ENCODE measurements at regions not wholly inside any gene's neighbourhood (a gene's known extent, or its start where the extent isn't known, plus 50 kb on each side); places are given as distances from the start of the nearest gene placed in this dataset.
A peak's percentile ranks its signal among the peaks of the same experiment; 100 is the strongest.
"Not testable (repeated sequence)": the region's sequence is repeated elsewhere in the genome, so short reads cannot be mapped to it uniquely, and the experiment has no call there.

DNA sequence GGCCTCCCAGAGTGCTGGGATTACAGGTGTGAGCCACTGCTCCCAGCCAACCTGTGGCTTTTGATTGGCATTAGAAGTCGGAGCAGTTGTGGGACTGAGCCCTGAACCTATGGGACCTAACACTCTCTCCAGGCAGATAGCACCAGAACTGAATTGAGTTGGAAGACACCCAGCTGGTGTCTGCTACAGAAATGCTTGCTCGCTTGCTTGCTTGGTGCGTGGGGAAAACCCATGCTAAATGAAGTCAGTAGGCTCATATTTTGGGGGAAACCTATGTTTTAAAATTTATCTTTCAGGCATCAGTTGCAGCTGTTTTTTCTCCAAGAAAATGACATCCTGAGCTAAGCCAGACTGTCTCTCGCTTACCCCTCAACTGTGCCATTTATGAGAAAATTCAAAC, 158.5 kb upstream of the RFC3 start:
- DNase-seq (ENCODE audit: low read depth): no peak

DNA sequence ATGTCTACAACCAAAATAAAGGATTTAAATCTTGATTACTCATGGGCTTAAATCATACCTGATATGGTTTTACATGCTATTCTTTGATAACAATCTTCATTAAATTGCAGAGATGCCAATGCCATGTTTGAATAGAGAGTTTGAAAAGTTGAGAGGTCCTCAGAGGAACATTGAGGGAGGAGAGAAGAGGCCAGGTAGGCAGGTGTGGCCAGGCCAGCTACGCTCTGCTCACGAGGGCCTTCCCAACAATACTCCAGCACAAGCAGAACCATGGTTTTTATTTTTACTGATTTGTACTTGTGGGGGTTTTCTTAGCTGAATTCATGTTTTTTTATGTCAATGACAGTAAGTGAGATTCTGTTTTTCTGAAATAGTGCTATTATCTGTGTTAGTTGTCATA, 158.1 kb upstream of the RFC3 start:
- no peak for DNase-seq (ENCODE audit: low read depth)

DNA sequence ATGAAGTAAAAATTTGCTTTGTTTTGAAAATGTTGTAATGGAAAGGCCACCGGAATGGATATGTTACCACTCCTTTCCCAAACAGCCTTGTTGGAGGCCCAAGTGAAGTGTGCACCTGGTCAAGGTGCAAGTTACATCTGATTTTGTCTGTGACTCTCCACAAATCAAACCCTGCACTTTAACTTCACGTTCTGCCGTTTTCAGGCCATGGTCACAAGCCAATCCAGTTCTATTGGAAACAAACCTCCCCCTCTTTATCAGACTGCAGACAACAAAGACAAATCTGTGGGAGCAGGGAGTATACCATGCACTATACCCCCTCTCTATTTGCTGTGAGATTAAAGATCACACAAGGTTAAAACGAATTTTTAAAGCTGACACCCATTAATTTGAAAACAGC, 155.6 kb upstream of the RFC3 start:
- DNase-seq (ENCODE audit: low read depth): no peak

DNA sequence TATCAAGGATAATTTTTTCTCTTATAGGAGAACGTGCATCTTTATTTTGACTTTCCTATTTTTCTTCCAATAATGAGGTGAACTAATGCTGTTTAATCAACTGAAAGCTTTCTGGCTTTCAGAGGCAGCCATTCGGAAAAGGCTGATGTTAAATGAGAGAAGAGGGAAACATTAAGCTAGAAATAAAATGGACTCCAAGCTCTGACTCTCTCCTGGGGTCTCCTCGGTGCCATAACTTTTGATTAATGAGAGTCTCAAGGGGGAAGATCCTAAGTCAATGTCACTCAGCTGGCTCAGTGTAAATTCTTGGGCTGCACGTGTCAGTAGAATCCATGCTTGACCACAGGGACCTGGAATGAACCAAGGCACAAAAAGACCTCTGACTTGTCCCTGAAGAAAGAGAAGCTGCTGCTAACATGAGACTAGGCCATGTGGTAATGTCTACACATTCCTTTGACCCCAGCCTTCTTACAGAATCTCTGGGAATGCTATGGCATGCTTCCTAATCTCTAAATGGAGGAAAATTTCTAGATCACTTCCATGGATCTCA, 152.2 kb upstream of the RFC3 start:
- DNase-seq (ENCODE audit: low read depth): no peak

DNA sequence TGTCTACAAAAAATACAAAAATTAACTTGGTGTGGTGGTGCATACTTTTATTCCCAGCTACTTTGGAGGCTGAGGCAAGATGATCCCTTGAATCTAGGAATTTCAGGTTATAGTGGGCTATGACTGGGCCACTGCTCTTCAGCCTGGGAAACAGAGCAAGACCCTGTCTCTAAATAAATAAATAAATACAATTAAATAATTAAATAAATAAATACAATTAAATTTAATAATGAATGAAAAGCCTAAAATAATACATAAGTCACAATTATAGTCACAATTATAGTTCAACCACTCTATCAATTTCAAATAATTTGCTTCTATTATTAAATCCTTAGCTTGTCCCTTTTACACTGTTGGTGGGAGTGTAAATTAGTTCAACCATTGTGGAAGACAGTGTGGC, 146.4 kb upstream of the RFC3 start:
- no peak for DNase-seq (ENCODE audit: low read depth)

DNA sequence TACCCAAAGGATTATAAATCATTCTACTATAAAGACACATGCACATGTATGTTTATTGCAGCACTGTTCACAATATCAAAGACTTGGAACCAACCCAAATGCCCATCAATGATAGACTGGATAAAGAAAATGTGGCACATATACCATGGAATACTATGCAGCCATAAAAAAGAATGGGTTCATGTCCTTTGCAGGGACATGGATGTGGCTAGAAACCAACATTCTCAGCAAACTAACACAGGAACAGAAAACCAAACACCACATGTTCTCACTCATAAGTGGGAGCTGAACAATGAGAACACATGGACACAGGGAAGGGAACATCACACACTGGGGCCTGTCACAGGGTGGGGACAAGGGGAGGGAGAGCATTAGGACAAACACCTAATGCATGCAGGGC, 145.9 kb upstream of the RFC3 start:
- DNase-seq (ENCODE audit: low read depth): not testable (repeated sequence)

DNA sequence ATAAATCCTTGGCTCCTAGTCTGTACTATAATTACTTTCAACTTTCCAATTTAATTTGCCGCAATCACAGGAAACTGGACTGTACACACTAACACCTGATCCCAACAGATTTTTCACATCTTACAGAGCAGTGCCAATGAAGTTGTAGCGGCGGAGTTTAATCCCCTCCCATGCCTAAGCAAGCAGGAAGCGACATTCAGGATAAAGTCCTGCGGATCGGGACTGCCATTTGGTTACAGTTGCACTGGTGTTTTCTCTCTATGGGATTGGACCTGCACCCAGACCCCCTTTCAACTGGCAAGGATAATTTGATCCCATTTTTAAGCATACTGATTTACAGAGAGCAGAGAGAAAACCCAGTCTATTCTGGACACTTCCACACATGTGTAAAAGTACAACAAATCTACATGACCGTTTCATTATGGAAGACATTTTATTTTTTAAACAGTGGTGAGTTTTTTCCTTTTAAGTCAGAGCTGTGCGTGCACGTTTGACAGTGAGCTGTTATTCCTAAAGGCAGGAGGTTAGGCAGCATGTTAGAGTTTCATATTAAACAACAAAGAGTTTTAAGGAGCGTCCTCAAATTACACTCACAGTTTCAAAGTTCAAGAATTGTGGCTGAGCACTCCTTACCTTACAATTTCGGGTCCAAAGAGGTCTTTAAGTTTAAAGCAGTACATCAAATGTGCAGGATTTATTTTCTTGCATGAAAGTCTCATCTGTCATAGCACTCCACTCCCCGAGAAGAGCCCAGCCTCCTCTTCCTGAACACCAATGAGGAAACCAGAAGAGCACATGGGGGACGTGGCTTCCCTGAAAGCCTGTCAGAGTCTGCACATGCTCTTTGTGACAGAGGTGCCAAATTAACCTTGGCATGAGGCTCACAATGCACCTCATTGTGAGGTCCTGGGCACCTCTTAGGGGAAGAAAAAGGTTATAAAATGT, 141.6 kb upstream of the RFC3 start:
- peak; percentile 28 for DNase-seq (ENCODE audit: low read depth)

DNA sequence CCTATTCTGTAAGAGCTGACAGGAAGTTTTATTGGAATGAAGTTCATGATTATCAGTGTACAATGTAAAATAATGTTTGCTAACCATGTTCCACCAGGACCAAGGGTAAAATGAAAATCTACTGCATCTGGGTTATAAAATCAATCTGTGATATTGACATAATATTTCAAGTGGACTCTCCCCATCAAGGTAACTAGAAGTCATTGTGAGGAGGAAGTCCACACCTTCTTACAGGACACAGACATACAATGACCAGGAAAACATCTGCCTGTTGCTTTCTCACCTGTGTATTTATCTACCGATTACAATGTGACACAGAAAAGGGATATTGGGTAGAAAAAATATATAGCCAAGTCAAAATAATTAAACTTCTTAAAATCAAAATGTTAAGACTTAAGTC, 140.7 kb upstream of the RFC3 start:
- no peak for DNase-seq (ENCODE audit: low read depth)

DNA sequence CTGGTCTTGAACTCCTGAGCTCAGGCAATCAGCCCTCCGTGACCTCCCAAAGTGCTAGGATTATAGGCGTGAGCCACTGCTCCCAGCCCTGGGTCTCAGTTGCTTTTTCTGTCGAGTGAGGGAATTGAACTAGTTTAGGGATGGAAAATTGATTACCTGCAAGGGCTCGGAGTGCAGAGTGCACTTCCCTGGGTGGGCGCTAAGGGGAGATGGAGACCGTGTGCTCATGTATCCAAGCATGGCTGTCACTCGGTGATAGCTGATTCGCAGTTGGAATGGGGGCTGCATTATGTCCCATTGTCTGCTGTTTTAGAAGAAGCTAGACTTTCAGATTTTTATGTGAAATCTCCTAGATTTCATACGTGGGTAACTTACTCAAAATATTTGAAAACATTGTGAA, 139.9 kb upstream of the RFC3 start:
- DNase-seq (ENCODE audit: low read depth): no peak

DNA sequence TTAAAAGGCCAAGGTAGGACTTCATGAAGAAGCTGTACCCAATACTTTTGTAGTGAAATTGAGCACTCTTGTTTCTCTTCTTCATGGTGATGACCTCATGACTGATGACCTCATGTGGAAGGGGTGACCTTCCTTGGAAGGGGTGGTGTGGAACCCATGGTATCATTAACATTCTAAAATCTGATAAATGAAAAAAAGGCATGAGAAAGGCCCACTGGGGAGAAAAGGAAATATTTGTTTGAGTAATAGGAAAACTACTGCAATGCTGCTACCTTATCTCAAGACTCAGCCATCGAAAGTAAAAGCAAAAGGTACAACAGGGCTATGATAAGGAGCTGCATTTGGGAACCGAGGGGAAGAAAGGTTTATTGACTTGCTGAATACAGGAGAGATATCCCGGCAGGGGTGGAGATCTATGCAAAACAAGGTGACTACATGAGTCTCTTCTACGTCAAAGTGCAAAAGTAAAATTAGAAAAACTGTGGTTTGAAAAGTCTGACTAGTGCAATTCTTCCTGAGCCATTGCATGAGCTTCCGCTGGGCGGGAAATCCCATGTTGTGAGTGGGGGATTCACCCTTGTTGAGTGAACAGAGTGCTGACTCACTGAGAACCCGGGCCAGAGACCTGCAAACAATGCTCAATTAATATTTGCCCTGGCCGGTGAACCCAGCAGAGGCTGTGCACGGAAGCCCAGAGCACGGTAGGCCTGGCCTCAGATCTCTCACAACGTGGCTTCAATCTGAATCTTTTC, 138.9 kb upstream of the RFC3 start:
- no peak for DNase-seq (ENCODE audit: low read depth)

DNA sequence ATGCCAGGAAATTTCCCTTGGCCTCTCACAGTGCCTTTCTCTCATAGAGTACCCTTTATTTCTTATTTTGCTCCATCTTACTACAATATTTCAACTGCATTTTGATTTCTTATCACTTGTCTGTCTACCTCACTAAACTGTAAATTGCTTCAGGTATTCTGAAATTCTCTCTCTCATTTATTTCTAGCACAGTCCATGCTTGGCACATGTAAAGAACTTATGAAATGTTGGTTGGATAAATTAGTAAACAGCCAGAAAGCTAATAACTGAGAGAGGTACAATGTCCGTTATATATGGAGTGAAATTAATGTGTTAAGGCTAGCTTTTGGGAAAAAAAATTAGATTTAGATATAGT, 138.3 kb upstream of the RFC3 start:
- no peak for DNase-seq (ENCODE audit: low read depth)

DNA sequence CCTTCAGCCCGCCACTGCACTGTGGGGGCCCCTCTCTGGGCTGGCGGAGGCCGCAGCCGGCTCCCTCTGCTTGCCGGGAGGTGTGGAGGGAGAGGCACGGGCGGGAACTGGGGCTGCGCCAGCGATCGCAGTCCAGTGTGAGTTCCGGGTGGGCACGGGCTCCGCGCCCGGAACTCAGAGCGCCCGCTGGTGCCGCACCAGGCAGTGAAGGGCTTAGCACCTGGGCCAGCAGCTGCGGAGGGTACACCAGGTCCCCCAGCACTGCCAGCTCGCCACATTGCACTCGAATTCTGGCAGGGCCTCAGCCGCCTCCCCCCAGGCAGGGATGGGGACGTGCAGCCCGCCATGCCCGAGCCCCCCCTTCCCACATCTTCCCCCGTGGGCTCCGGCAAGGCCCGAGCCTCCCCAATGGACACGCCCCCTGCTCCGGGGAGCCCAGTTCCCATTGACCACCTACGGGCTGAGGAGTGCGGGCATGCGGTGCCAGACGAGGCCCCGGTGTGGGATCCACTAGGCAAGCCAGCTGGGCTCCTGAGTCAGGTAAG, 135.9 kb upstream of the RFC3 start:
- DNase-seq (ENCODE audit: low read depth): no peak

DNA sequence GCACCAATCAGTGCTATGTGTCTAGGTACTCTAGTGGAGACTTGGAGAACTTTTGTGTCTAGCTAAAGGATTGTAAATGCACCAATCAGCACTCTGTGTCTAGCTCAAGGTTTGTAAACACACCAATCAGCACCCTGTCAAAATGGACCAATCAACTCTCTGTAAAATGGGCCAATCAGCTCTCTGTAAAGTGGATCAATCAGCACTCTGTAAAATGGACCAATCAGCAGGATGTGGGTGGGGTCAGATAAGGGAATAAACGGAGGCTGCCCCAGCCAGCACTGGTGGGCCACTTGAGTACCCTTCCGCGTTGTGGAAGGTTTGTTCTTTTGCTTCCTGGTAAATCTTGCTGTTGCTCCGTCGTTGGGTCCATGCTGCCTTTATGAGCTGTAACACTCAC, 135.3 kb upstream of the RFC3 start:
- DNase-seq (ENCODE audit: low read depth): not testable (repeated sequence)

DNA sequence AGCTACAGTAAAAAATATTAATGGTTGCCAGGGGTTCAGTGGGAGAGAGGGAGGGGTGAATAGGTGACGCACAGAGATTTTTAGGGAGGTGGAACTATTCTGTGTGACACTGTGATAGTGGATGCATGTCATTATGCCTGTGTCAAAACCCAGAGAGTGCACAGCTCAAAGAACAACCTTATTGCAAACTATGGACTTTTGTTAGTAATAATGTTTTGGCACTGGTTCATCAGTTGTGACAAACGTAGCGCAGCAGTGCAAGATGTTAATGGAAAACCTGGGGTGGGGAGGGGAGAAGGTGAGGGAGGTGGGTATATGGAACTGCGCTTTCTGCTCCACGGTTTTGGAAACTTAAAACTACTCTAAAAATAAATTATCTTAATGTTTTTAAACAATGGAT, 134.6 kb upstream of the RFC3 start:
- no peak for DNase-seq (ENCODE audit: low read depth)

DNA sequence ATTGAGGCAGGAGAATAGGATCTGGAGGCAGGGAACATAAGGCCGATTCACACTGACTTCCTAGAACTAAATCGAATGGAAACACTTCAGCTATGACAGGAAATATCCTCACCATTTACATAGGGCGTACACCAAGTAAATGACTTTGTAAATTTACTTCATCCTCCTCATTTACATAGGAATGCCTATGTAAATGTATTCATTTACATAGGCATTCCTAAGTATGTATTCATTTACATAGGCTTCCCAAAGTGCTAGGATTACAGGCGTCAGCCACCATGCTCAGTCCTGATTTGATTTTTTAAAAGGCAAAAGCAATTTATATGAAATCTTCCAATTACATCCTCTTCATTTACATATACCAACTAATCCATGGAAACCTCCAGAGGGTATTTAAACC, 133.1 kb upstream of the RFC3 start:
- DNase-seq (ENCODE audit: low read depth): no peak

DNA sequence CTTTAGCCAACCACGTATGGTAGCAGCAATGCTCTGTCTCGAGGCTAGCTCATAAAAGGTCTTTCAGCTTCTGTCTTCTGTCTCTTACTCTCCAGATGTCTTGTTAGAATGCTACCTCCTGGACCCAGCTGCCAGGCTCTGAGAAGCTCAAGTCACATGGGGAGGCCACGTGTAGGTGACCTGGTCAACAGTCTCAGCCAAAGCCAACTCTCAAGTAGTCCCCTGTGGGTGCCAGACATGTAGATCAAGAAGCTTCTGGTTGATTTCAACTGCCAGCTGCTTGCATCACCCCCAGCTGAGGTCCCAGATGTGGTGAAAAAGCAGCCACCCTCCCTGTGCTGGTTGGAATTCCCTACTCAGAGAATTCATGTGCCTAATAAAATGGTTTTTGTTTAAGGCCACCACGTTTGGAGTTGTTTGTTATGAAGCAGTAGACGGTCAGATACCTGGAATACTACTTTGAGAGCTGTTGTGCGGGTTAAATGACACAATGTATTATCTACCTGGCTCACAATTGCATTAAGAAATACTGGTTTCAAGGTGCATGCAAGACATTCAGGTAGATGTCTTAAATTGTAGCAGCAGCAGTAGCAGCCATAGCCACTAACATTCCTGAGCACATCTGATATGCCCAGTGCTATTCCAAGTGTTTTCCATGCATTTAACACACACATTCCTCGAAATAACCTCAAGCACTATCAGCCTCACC, 131.0 kb upstream of the RFC3 start:
- no peak for DNase-seq (ENCODE audit: low read depth)

DNA sequence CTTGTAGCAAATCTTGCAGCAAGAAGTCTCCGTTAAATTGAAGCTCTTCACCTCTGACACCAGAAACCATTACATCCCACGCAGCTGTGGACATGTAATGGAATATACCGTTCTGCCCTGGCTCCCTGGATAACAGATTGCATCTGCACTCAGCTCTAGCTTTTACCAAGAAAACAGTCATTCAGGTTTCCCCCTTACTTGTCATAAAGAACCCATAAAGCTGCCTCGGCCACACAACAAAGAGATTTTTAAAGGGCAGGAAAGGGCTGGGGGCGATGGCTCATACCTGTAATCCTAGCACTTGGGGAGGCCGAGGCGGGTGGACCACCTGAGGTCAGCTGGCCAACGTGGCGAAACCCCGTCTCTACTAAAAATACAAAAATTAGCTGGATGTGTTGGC, 127.6 kb upstream of the RFC3 start:
- DNase-seq (ENCODE audit: low read depth): no peak

DNA sequence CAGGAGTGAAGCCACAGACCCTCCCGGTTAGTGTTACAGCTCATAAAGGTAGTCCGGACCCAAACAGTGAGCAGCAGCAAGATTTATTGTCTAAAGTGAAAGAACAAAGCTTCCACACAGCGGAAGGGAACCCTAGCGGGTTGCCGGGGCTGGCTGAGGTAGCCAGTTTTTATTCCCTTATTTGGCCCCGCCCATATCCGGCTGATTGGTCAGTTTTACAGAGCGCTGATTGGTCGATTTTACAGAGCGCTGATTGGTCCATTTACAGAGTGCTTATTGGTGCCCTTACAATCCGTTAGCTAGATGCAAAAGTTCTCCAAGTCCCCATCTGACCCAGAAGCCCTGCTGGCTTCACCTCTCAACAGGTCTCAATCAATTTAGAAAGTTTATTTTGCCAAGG, 126.0 kb upstream of the RFC3 start:
- DNase-seq (ENCODE audit: low read depth): no peak

DNA sequence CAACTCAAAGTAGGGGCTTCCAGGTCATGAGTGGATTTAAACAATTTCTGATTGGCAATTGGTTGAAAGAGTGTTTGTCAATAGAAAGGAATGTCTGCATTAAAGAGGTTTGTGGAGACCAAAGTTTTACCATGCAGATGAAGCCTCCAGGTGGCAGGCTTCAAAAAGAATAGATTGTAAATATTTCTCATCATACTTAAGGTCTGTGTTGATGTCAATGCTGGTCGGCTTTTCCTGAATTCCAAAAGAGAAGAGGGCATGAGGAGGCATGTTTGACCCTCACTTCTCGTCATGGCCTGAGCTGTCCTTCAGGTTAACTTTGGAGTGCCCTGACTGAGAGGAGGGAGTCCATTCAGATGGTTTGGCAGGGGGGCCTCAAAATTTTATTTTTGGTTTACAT, 125.4 kb upstream of the RFC3 start:
- no peak for DNase-seq (ENCODE audit: low read depth)

DNA sequence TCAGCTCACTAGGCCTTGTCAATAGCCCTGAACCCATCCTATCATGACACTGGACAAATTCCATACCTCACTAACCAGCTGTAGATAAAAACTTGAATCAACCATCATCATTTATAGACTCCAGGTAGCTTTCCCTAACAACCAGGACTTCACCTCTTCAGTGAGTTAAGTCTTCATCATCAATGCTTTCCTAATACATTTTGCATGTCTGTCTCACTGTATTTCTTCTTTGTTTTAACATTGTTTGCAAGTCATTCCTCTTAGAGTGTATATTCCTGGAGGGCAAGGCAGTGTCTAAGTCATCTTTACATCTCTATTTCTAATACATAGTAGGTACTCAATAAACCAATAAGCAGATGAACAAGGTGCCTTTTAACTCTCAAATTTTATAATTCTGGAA, 123.4 kb upstream of the RFC3 start:
- no peak for DNase-seq (ENCODE audit: low read depth)

DNA sequence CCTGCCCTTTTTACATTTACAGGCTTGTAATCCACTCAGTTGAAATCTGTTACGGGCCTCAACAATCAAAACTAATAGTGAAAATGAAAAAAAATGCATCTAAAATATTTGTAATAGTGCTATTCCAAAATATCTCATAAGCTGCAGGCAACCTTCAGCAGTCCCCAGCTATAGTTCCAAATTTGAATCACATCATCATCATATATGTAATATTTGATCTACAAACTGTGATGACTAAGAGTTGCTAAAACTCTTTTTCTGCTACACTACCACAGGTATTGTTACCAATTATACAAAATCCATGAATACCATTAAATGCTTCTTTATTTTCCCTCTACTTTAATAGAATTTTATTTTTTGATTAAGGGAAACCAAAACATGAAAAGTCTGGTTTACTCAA, 121.4 kb upstream of the RFC3 start:
- no peak for DNase-seq (ENCODE audit: low read depth)

DNA sequence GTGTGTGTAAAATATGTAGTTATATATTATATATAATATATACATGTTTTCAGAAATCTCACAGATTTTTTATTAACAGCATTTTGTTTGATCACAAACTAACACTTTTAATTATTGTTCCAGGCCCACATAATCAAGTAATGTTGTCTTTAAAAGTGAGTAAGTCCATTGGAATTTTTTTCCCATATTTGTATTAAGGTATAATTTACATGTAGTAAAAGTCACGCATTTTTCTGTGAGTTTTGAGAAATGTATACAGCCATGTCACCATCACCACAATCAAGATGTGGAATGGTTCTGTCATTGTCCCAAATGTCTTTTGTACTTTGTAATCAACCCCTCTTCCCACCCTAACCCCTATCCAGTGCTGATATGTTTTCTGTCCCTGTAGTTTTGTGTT, 120.0 kb upstream of the RFC3 start:
- DNase-seq (ENCODE audit: low read depth): no peak

Measured in forelimb muscle (tissue), 1 donor.